Body of pancreas (tissue), 4 donors: ENCODE measurements at regions not wholly inside any gene's neighbourhood (a gene's known extent, or its start where the extent isn't known, plus 50 kb on each side); places are given as distances from the start of the nearest gene placed in this dataset.

ENCODE experiments used
- ATAC-seq: fragments of 150-250 bp; one replicate; pipeline ENCODE4 v1.9.1; 2016
- DNase-seq, 4 donors: peaks; one replicate each; pipeline ENCODE4 v3.0.0-alpha.2; 2019
- H3K27ac ChIP-seq, 4 donors: fragments of 200-600 bp; sonication (generic); 1 replicate in 3 of 4; 2 replicates in 1 of 4; pipeline versions ENCODE4 v1.5.1 to v1.6.1; 2016 to 2019; ENCODE audit warnings: mild to moderate bottlenecking in 1 of 4, mixed read lengths in 1 of 4, moderate library complexity in 1 of 4
- H3K27me3 ChIP-seq, 2 donors: fragments of 200-600 bp; sonication (generic); one replicate each; pipeline ENCODE4 v1.6.0; 2016; ENCODE audit warnings: mild to moderate bottlenecking in 1 of 2
- H3K36me3 ChIP-seq, 2 donors: fragments of 200-600 bp; sonication (generic); replicated peaks in 1 of 2; 2 replicates each; pipeline ENCODE4 v1.5.1; 2016; ENCODE audit warnings: low read depth in 2 of 2; ENCODE audit not compliant: insufficient read depth in 1 of 2
- H3K4me1 ChIP-seq: fragments of 200-600 bp; sonication (generic); one replicate; pipeline ENCODE4 v1.6.0; 2016
- H3K4me3 ChIP-seq, 2 donors: fragments of 200-600 bp; sonication (generic); 1 replicate in 1 of 2; 2 replicates in 1 of 2; pipeline ENCODE4 v1.5.1; 2016 to 2019
- H3K9me3 ChIP-seq, 3 donors: fragments of 200-600 bp; sonication (generic); 1 replicate in 2 of 3; 2 replicates in 1 of 3; pipeline ENCODE4 v1.5.1; 2016
- CTCF ChIP-seq, 7 experiments: fragments of 450-650 bp in 4 of 7; fragments of 200-600 bp in 3 of 7; sonication (generic) in 3 of 7; IDR thresholded peaks; one replicate each; pipeline ENCODE4 v1.5.1; 2016 to 2019; ENCODE audit warnings: antibody characterized with exemption in 7 of 7
- POLR2A ChIP-seq, 3 donors: fragments of 450-650 bp; IDR thresholded peaks; one replicate each; pipeline ENCODE4 v1.6.1; 2016; ENCODE audit warnings: antibody characterized with exemption in 3 of 3, mild to moderate bottlenecking in 2 of 3
- WGBS, 2 donors: methylation state at CpG; one replicate each; pipeline ENCODE4 v1.1.5; 2017; 5-methylcytosine and 5-hydroxymethylcytosine counted together
- intact Hi-C: fragments of 100-400 bp; cut with DNase I; formaldehyde crosslinking; loops from one replicate; pipeline ENCODE4 v1.15.1; 2023

- ATAC-seq (no peak), DNase-seq (no peak)
- Histone ChIP-seq H3K9me3 (no peaks in the 10 kb centered on the region), H3K27me3 (no peaks in the 10 kb centered on the region), H3K4me1 (no peaks in the 10 kb centered on the region), H3K4me3 (no peak overlapping the region), H3K36me3 (no peaks in the 10 kb centered on the region), H3K27ac (no peak overlapping the region)
- no peak for TF ChIP-seq POLR2A (IDR thresholded peaks at IDR 0.05)
- no peak for TF ChIP-seq CTCF (IDR thresholded peaks at IDR 0.05)
- intact Hi-C loops, result no loop called here
- WGBS, 2 donors, result 66 to 73% methylated on average over 3 to 4 of the region's 4 CpGs
These were observed 117.7 kb upstream of the RCN1 start for GRCh38 chr11:31973172-31973571.

- Histone ChIP-seq H3K27me3 (no peaks in the 10 kb centered on the region), H3K27ac (no peak overlapping the region), H3K4me3 (no peak overlapping the region), H3K4me1 (no peaks in the 10 kb centered on the region), H3K36me3 (no peaks in the 10 kb centered on the region), H3K9me3 (no peaks in the 10 kb centered on the region)
- ATAC-seq (no peak), DNase-seq (no peak)
- 60 to 66% methylated on average over 5 of the region's 5 CpGs for WGBS, 2 donors
- intact Hi-C loops, result no loop called here
- no peak for TF ChIP-seq CTCF (IDR thresholded peaks at IDR 0.05)
- no peak for TF ChIP-seq POLR2A (IDR thresholded peaks at IDR 0.05)
These were observed 118.3 kb upstream of the RCN1 start for GRCh38 chr11:31972623-31973022.

- Histone ChIP-seq H3K9me3 (no peaks in the 10 kb centered on the region), H3K27ac (no peak overlapping the region), H3K4me3 (no peak overlapping the region), H3K36me3 (no peaks in the 10 kb centered on the region), H3K27me3 (no peaks in the 10 kb centered on the region), H3K4me1 (no peaks in the 10 kb centered on the region)
- 56 to 79% methylated on average over 6 of the region's 6 CpGs for WGBS, 2 donors
- no peak for ATAC-seq
- no peak for TF ChIP-seq POLR2A (IDR thresholded peaks at IDR 0.05)
- no peak for TF ChIP-seq CTCF (IDR thresholded peaks at IDR 0.05)
- intact Hi-C loops, result no loop called here
- DNase-seq, result no peak
These were observed 121.5 kb upstream of the RCN1 start for GRCh38 chr11:31969359-31969702.

- peak in 1 of 4 donors; percentile 13 for DNase-seq
- Histone ChIP-seq H3K4me3 (no peak overlapping the region), H3K9me3 (no peaks in the 10 kb centered on the region), H3K27ac (no peak overlapping the region), H3K36me3 (no peaks in the 10 kb centered on the region), H3K4me1 (no peaks in the 10 kb centered on the region), H3K27me3 (no peaks in the 10 kb centered on the region)
- ATAC-seq, result no peak
- WGBS, 2 donors, result 56 to 61% methylated on average over 13 of the region's 13 CpGs
- intact Hi-C loops, result no loop called here
- no peak for TF ChIP-seq POLR2A (IDR thresholded peaks at IDR 0.05)
- no peak for TF ChIP-seq CTCF (IDR thresholded peaks at IDR 0.05)
These were observed 122.2 kb upstream of the RCN1 start for GRCh38 chr11:31968461-31969358.
